NCI-H1436 treated with DMSO at 0.1 percent for 48 hours (cell line): ENCODE measurements at regions not wholly inside any gene's neighbourhood (a gene's known extent, or its start where the extent isn't known, plus 50 kb on each side); places are given as distances from the start of the nearest gene placed in this dataset.

Source experiments
- DNase-seq: peaks from one replicate; lab custom pipeline; 2025; lab: John Stamatoyannopoulos, UW

- DNase-seq, result no peak
These were observed 102.7 kb upstream of the MAP1LC3B2 start for GRCh38 chr12:116456330-116457082.

DNA sequence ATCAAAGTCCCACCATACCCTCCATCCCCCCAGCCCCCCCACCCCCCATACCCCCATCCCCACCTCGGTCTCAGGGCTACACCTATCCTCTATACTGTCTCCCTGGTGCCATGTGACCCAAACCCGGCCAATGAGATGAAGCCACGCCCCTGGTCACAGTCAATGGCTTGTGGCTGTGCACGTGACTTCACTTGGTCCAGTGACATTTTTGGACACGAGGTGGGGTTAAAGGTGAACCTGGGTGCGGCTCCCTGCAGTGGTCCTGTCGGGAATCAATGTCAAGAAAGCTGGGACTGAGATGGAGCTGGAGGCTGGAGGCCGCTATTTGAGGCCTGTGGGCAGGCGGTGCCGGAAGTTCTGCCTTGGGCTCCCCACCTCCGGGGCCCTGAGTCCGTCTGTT, 100.7 kb upstream of the MAP1LC3B2 start:
- no peak for DNase-seq

DNA sequence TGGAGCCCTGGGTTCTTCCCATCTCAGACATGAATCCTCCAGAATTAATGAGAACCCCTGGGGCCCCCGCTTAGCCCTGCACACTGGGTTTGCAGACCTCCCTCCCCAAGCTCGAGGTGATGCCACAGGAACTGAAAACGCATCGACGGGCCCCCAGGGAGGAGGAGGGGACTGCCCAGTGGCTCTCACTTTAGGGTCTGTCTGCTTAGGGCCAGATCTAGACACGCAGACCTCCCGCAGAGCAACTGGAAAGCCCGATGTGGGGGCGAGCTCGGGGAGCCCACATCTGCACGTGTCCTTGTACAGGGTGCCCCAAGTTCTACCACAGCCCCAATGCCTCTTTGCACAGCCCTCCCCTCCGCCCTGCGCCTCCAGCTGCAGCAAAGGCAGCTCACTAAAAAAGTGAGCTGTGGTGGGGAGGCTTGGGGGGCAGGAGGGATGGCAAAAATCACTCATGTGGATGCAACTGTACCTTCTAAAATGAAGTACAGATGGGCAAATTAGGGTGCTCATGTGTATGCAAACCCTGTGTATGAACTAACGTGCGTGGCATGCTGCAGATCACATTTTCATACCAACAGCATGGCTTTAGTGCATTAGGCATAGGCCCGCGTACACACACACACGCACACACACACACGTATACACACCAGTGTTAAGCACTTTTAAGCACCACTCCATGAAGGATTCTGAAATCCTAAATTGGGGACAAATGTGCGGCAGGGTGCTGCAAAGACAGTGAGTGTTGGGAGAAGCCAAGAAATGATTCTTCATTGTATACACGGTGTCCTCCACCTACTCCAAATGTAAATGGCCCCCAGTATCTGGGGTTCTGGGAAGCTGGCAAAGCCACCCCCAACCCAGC, 99.9 kb upstream of the MAP1LC3B2 start:
- no peak for DNase-seq

GRCh38 chr12:116459916-116460663, 99.1 kb upstream of the MAP1LC3B2 start:
- DNase-seq, result no peak

DNA sequence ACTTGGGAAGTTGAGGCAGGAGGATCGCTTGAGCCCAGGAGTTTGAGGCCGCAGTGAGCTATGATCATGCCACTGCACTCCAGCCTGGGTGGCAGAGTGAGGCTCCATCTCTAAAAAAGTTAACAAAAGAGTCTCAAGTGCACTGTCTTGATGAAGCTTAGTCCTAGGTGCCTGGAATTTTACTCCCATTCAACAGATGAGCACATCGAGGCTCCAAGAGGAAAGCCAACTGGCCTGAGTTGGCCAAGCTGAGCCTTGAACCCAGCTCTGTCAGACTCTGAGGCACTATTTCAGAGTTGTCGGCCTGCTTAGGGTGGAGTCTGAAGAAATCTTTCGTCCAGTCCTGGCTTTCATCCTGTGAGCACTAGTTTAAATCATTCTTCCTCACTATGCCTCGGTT, 98.1 kb upstream of the MAP1LC3B2 start:
- DNase-seq, result no peak

DNA sequence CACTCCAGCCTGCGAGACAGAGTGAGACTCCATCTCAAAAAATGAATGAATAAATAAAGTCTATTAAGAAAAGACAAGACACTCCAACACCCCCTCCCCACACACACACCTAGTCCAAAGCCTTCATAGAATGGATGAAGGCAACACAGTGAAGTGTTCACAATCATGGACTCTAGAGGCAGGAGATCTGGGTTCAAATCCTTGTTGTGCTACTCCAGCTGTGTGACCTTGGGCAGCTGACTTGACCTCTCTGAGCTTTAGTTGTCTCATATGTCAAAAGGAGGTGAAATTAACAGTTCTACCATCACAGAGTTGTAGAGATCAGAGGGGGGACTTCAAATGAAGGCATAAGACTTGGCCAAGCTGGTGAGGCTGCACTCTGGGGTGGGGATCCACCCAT, 95.8 kb upstream of the MAP1LC3B2 start:
- no peak for DNase-seq

DNA sequence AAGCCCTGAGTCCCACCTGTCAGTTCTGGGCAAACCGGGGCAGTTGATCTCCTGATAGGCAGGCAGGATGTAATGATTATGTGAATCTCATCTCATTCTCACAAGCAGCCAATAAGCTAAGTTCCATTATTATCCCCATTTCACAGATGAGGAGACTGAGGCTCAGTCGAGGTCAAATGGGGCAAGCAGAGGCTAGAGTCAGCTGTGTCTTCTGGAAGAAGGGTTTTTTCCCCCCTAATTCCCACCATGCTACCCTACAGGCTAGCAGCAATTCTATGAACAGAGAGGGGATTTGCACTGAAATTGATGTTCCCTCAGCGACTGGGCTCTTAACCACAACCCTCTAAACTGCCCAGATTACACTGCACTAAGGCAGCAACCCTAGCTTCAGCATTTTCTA, 93.8 kb upstream of the MAP1LC3B2 start:
- DNase-seq, result no peak

- no peak for DNase-seq
These were observed 93.3 kb upstream of the MAP1LC3B2 start for GRCh38 chr12:116465856-116466255.

DNA sequence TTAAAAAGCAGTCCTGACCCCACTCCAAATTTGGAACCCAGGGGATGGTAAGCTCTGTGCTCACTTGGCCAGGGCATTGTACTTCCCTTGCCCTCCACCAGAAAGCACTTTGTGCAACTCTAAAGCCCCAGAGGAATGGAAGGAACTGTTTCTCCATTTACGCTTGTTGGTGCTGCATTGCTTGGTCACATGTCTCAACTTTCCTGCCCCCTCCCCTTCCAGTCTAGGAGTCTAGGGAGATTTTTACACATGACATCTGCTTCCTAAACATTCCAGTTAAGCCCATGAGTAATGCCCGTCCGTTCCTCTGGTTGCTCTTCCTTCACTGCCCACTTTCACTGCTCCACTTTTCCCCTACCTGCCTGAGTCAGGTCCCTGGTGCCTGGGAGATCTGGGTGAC, 92.6 kb upstream of the MAP1LC3B2 start:
- no peak for DNase-seq

DNA sequence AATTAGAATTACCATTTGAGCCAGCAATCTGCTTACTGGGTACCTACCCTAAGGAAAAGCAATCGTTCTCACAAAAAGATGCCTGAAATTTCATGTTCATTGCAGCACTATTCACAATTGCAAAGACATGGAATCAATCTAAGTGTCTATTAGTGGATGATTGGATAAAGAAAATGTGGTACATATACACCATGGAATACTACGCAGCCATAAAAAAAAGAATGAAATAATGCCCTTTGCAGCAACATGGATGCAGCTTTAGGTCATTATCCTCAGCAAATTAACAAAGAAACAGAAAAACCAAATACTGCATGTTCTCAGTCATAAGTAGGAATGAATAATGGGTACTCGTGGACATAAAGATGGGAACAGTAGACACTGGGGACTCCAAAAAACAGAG, 89.8 kb upstream of the MAP1LC3B2 start:
- no peak for DNase-seq

DNA sequence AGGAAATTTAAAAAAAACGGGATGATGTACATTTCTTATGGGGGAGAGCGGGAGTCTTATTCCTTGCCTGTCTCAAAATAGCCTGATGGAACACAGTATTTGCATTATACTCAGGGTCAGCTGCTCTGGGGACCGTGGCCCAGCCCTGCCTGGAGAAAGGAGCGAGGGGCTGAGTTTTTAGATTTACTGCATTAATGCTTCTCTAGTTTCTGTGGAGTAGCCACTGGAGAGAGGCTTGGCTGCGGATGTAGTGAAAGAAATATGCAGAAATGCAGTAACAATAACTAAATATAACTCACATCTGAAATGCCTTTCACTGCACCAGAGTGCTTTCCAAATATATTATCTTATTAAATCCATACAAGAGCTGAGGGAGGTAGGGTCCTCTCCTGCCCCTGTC, 87.6 kb upstream of the MAP1LC3B2 start:
- no peak for DNase-seq

GRCh38 chr12:116472193-116472592, 87.0 kb upstream of the MAP1LC3B2 start:
- DNase-seq, result no peak

DNA sequence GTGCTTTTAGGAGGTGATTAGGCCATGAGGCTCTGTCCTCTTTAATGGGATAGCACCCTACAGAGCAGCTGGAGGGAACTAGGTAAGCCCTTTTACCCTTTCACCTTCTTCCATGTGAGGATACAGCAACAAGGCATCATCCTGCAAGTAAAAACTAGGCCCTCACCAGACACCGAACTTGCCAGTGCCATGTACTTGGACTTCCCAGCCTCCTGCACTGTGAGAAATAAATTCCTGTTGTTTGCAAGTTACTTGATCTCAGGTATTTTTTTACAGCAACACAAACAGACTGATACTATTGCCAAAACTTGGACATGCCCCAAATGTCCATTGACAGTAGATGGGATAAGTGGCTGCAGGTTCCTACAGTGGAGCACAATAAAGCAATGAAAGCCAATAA, 85.8 kb upstream of the MAP1LC3B2 start:
- DNase-seq, result no peak

- no peak for DNase-seq
These were observed 84.8 kb upstream of the MAP1LC3B2 start for GRCh38 chr12:116474331-116474730.

DNA sequence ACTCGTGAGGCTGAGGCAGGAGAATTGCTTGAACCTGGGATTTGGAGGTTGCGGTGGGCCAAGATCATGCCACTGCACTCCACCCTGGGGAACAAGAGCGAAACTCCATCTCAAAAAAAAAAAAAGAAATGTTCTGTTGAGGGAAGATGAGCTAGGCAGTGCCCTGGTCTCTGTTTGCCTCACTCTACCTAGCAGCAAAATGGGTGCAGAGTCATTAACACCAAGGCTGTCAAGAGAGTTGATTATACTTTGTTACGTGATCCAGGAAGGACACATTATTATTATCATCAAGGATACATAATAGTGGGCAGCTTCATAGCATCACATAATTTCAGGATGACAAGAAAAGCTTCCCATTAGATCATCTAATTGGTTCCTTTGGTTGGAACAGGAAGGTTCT, 84.3 kb upstream of the MAP1LC3B2 start:
- no peak for DNase-seq

DNA sequence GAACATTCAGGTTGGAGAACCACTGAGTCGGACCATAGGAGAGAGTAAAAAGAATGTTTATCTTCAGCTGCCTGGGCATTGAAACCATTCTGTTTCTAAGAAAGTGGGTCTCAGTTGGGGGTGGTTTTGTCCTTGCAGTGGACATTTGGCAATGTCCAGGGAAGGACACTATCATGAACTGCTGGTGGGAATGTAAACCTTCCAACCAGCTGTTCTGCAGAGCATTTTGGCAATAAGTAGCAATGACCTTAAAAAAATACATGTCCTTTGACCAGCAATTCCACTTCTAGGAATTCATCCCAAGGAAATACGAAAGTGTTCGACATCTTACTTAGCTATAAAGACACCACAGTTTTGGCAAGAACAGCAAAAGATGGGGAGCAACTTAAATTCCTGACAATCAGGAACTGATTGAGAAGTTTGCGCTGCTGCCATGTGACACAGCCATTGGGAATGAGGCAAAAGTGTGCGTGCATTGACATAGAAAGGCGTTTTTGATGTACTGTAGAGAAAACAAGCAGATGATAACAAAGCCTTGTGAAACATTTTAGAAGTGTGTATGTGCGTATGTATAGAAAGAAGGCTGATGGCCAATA, 82.9 kb upstream of the MAP1LC3B2 start:
- no peak for DNase-seq

- no peak for DNase-seq
These were observed 80.9 kb upstream of the MAP1LC3B2 start for GRCh38 chr12:116478243-116478773.

GRCh38 chr12:116480210-116480810, 78.9 kb upstream of the MAP1LC3B2 start:
- DNase-seq, result no peak

DNA sequence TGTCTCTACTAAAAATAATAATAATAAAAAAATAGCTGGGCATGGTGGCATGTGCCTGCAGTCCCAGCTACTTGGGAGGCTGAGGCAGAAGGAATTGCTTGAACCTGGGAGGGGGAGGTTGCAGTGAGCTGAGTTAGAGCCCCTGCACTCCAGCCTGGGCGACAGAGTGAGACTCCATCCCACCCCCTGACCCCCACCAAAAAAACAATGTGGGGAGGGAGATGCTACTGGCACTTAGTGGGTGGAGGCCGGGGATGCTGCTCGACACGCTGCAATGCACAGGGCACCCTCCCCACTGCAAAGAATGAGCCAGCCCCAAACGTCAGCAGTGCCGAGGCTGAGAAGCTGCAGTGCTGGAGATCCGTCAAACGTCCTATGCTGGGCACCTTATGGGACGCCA, 77.5 kb upstream of the MAP1LC3B2 start:
- DNase-seq, result no peak

DNA sequence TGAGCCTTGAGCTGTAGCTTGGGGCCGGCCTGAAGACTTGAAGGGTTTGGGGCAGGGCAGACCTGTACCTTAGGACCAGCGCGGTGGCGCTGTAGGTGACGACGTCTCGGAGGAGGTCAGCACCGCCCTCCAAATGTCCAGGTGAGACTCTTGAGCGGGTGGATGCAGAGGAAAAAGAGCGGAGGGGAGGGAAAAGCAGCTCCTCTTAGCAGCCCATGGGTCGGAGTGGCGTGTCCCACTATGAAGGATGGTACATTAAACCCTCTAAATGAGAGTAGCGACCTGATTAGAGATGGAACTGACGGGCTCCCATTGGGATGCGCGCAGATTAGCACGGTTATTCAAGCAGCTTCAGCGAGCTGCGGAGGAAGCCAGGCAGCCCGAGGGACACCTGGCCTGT, 77.0 kb upstream of the MAP1LC3B2 start:
- DNase-seq, result no peak

GRCh38 chr12:116482859-116483258, 76.3 kb upstream of the MAP1LC3B2 start:
- DNase-seq, result no peak
